ENCODE measurements at regions not wholly inside any gene's neighbourhood (a gene's known extent, or its start where the extent isn't known, plus 50 kb on each side); places are given as distances from the start of the nearest gene placed in this dataset.

GRCh38 chrX:113400193-113400704 lies 559.6 kb upstream of the AMOT start:
- Histone ChIP-seq H3K27ac (ENCODE audit: low read depth, low read length) (no peak overlapping the region), H2AFZ (ENCODE audit: low read depth, low read length, severe bottlenecking) (no peak overlapping the region), H3K4me2 (ENCODE audit: low read depth, low read length, poor library complexity, severe bottlenecking) (no peak overlapping the region)

GRCh38 chrX:113399506-113400192 lies 559.0 kb upstream of the AMOT start:
- H2AFZ ChIP-seq (ENCODE audit: low read depth, low read length, severe bottlenecking) = no peak overlapping the region
- no peaks in the 10 kb centered on the region for H3K9me3 ChIP-seq (ENCODE audit: insufficient read depth, low read length)
- no peaks in the 10 kb centered on the region for H3F3A ChIP-seq (ENCODE audit: insufficient read depth)
- H3K9me2 ChIP-seq (replicated peaks; ENCODE audit: insufficient read depth, low read length) = no peaks in the 10 kb centered on the region
- H3K9ac ChIP-seq (ENCODE audit: low read length) = no peak overlapping the region
- H3K4me3 ChIP-seq (ENCODE audit: insufficient read depth, low read length, poor library complexity, severe bottlenecking) = no peak overlapping the region
- H3K36me3 ChIP-seq (ENCODE audit: low read length) = no peaks in the 10 kb centered on the region
- H3K27me3 ChIP-seq (ENCODE audit: low read length) = no peaks in the 10 kb centered on the region
- TF ChIP-seq, protein P1, sequence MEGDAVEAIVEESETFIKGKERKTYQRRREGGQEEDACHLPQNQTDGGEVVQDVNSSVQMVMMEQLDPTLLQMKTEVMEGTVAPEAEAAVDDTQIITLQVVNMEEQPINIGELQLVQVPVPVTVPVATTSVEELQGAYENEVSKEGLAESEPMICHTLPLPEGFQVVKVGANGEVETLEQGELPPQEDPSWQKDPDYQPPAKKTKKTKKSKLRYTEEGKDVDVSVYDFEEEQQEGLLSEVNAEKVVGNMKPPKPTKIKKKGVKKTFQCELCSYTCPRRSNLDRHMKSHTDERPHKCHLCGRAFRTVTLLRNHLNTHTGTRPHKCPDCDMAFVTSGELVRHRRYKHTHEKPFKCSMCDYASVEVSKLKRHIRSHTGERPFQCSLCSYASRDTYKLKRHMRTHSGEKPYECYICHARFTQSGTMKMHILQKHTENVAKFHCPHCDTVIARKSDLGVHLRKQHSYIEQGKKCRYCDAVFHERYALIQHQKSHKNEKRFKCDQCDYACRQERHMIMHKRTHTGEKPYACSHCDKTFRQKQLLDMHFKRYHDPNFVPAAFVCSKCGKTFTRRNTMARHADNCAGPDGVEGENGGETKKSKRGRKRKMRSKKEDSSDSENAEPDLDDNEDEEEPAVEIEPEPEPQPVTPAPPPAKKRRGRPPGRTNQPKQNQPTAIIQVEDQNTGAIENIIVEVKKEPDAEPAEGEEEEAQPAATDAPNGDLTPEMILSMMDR (IDR thresholded peaks at IDR 0.05; ENCODE audit: insufficient read depth, low read length, poor library complexity, severe bottlenecking) = no peak
- TF ChIP-seq EZH2phosphoT487 (conservative IDR thresholded peaks at IDR 0.05; ENCODE audit: low read length) = no peak
- no peaks in the 10 kb centered on the region for H3K79me2 ChIP-seq (ENCODE audit: insufficient read depth, low read length)
- H4K20me1 ChIP-seq (ENCODE audit: low read depth, low read length) = no peaks in the 10 kb centered on the region
- no peak overlapping the region for H3K27ac ChIP-seq (ENCODE audit: low read depth, low read length)
- no peak overlapping the region for H3K4me2 ChIP-seq (ENCODE audit: low read depth, low read length, poor library complexity, severe bottlenecking)

More at GRCh38 chrX:113400193-113400704, 559.6 kb upstream of the AMOT start:
- no peaks in the 10 kb centered on the region for H4K20me1 ChIP-seq (ENCODE audit: low read depth, low read length)
- H3K4me3 ChIP-seq (ENCODE audit: insufficient read depth, low read length, poor library complexity, severe bottlenecking) = no peak overlapping the region
- H3K27me3 ChIP-seq (ENCODE audit: low read length) = no peaks in the 10 kb centered on the region
- no peak overlapping the region for H3K9ac ChIP-seq (ENCODE audit: low read length)
- no peaks in the 10 kb centered on the region for H3K9me3 ChIP-seq (ENCODE audit: insufficient read depth, low read length)
- no peaks in the 10 kb centered on the region for H3K9me2 ChIP-seq (replicated peaks; ENCODE audit: insufficient read depth, low read length)
- H3K79me2 ChIP-seq (ENCODE audit: insufficient read depth, low read length) = no peaks in the 10 kb centered on the region
- H3K36me3 ChIP-seq (ENCODE audit: low read length) = no peaks in the 10 kb centered on the region
- H3F3A ChIP-seq (ENCODE audit: insufficient read depth) = no peaks in the 10 kb centered on the region
- TF ChIP-seq, protein P1 (IDR thresholded peaks at IDR 0.05; ENCODE audit: insufficient read depth, low read length, poor library complexity, severe bottlenecking) = no peak
- no peak for TF ChIP-seq EZH2phosphoT487 (conservative IDR thresholded peaks at IDR 0.05; ENCODE audit: low read length)

DNA sequence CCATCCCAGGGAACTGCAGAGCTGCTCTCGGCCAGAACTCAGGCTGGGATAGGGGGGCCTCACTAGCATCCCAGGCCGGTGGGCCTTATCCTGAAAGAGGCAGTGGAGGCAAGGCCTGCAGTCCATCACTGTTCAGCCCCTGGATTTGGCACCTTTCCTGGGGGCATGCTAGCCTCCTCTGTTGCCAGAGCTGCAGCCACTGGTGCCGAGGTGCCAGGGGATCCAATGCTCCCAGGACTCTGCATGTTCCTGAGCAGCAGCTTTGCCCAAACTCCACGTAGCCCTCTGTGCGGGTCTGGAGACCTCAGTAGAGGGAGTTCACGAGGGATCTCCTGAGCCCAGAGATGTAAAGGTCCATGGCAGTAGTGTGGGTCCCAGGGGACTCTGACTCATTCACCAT lies 551.7 kb upstream of the AMOT start:
- Histone ChIP-seq H3K9me2 (replicated peaks; ENCODE audit: insufficient read depth, low read length) (no peaks in the 10 kb centered on the region), H3K4me3 (ENCODE audit: insufficient read depth, low read length, poor library complexity, severe bottlenecking) (no peak overlapping the region), H3K27ac (ENCODE audit: low read depth, low read length) (no peak overlapping the region), H2AFZ (ENCODE audit: low read depth, low read length, severe bottlenecking) (no peak overlapping the region), H3K9ac (ENCODE audit: low read length) (no peak overlapping the region), H3K79me2 (ENCODE audit: insufficient read depth, low read length) (no peaks in the 10 kb centered on the region), H3K9me3 (ENCODE audit: insufficient read depth, low read length) (no peaks in the 10 kb centered on the region), H3K36me3 (ENCODE audit: low read length) (no peaks in the 10 kb centered on the region), H4K20me1 (ENCODE audit: low read depth, low read length) (no peaks in the 10 kb centered on the region), H3K27me3 (ENCODE audit: low read length) (no peaks in the 10 kb centered on the region), H3K4me2 (ENCODE audit: low read depth, low read length, poor library complexity, severe bottlenecking) (no peak overlapping the region), H3F3A (ENCODE audit: insufficient read depth) (no peaks in the 10 kb centered on the region)
- TF ChIP-seq EZH2phosphoT487 (conservative IDR thresholded peaks at IDR 0.05; ENCODE audit: low read length) = no peak
- TF ChIP-seq, protein P1 (IDR thresholded peaks at IDR 0.05; ENCODE audit: insufficient read depth, low read length, poor library complexity, severe bottlenecking) = no peak
